ENCODE measurements at regions not wholly inside any gene's neighbourhood (a gene's known extent, or its start where the extent isn't known, plus 50 kb on each side); places are given as distances from the start of the nearest gene placed in this dataset.

- H3K27me3 ChIP-seq (ENCODE audit: insufficient read depth) = no peaks in the 10 kb centered on the region
- no peak overlapping the region for H2AFZ ChIP-seq (ENCODE audit: low read depth)
- H4K20me1 ChIP-seq (ENCODE audit: insufficient read depth) = no peaks in the 10 kb centered on the region
- no peaks in the 10 kb centered on the region for H3K9me2 ChIP-seq
- H3K9me3 ChIP-seq = no peaks in the 10 kb centered on the region
- no peaks in the 10 kb centered on the region for H3F3A ChIP-seq (replicated peaks; ENCODE audit: insufficient read depth)
- H3K27ac ChIP-seq (ENCODE audit: low read depth in 2 of 2, low read length in 1 of 2) = no peak overlapping the region
- H3K4me2 ChIP-seq = no peak overlapping the region
- WGBS (ENCODE audit: low lambda C conversion rate) = 75% methylated on average over 3 of the region's 3 CpGs
- no peak overlapping the region for H3K9ac ChIP-seq
- ChIA-PET CTCF (no interaction called here), POLR2A (no interaction called here)
- no peak for DNase-seq
- no peaks in the 10 kb centered on the region for H3K79me2 ChIP-seq (ENCODE audit: insufficient read depth)
- no peaks in the 10 kb centered on the region for H3K4me1 ChIP-seq (ENCODE audit: control insufficient read depth in 1 of 2, insufficient read depth in 2 of 2, low read depth in 1 of 2, low read length in 1 of 2)
- H3K36me3 ChIP-seq (replicated peaks in 1 of 2; ENCODE audit: control insufficient read depth in 1 of 2, insufficient read depth in 2 of 2, low read length in 1 of 2) = no peaks in the 10 kb centered on the region
- H3K4me3 ChIP-seq (ENCODE audit: low read depth in 2 of 2, low read length in 1 of 2) = no peak overlapping the region
- TF ChIP-seq IRF3 (IDR thresholded peaks at IDR 0.05; ENCODE audit: low read depth, low read length) (no peak), EP300 (IDR thresholded peaks at IDR 0.05; ENCODE audit: borderline replicate concordance in 1 of 2, low read depth in 1 of 2, low read length in 1 of 2) (no peak), USF1 (IDR thresholded peaks at IDR 0.05; ENCODE audit: borderline replicate concordance, low read depth) (no peak)
Observed at GRCh38 chr1:185656663-185657062, 77.5 kb upstream of the HMCN1 start.

- CTCF ChIA-PET = no interaction called here
- no peaks in the 10 kb centered on the region for H3K9me2 ChIP-seq
- no peaks in the 10 kb centered on the region for H3K27me3 ChIP-seq (ENCODE audit: insufficient read depth)
- no peaks in the 10 kb centered on the region for H4K20me1 ChIP-seq (ENCODE audit: insufficient read depth)
- POLR2A ChIA-PET = no interaction called here
- TF ChIP-seq EZH2phosphoT487 (IDR thresholded peaks at IDR 0.05; ENCODE audit: borderline replicate concordance, low read depth) (no peak), CTCF (IDR thresholded peaks at IDR 0.05) (no peak), RFX5 (IDR thresholded peaks at IDR 0.05; ENCODE audit: low read length) (no peak), TAF1 (IDR thresholded peaks at IDR 0.05; ENCODE audit: borderline replicate concordance, low read depth, low read length) (no peak), SMC3 (IDR thresholded peaks at IDR 0.05; ENCODE audit: low read depth, low read length) (no peak), TCF12 (IDR thresholded peaks at IDR 0.05) (no peak), TEAD4 (IDR thresholded peaks at IDR 0.05; ENCODE audit: borderline replicate concordance, insufficient read depth) (no peak), MEF2A (IDR thresholded peaks at IDR 0.05; ENCODE audit: borderline replicate concordance, low read depth) (no peak), USF1 (IDR thresholded peaks at IDR 0.05; ENCODE audit: borderline replicate concordance, low read depth) (no peak), NRF1 (IDR thresholded peaks at IDR 0.05; ENCODE audit: low read depth, low read length) (no peak)
- H3K9ac ChIP-seq = no peak overlapping the region
- no peaks in the 10 kb centered on the region for H3K4me1 ChIP-seq (ENCODE audit: control insufficient read depth in 1 of 2, insufficient read depth in 2 of 2, low read depth in 1 of 2, low read length in 1 of 2)
- no peak overlapping the region for H3K4me2 ChIP-seq
- no peak overlapping the region for H3K4me3 ChIP-seq (ENCODE audit: low read depth in 2 of 2, low read length in 1 of 2)
- H3K27ac ChIP-seq (ENCODE audit: low read depth in 2 of 2, low read length in 1 of 2) = no peak overlapping the region
- H3K36me3 ChIP-seq (replicated peaks in 1 of 2; ENCODE audit: control insufficient read depth in 1 of 2, insufficient read depth in 2 of 2, low read length in 1 of 2) = no peaks in the 10 kb centered on the region
- no peaks in the 10 kb centered on the region for H3K9me3 ChIP-seq
- H3K79me2 ChIP-seq (ENCODE audit: insufficient read depth) = no peaks in the 10 kb centered on the region
- DNase-seq = no peak
- no peaks in the 10 kb centered on the region for H3F3A ChIP-seq (replicated peaks; ENCODE audit: insufficient read depth)
- no peak overlapping the region for H2AFZ ChIP-seq (ENCODE audit: low read depth)
Observed at GRCh38 chr1:185654952-185655314, 79.3 kb upstream of the HMCN1 start.
